ENCODE measurements at regions not wholly inside any gene's neighbourhood (a gene's known extent, or its start where the extent isn't known, plus 50 kb on each side); places are given as distances from the start of the nearest gene placed in this dataset.
"Not testable (repeated sequence)": the region's sequence is repeated elsewhere in the genome, so short reads cannot be mapped to it uniquely, and the experiment has no call there.

DNA sequence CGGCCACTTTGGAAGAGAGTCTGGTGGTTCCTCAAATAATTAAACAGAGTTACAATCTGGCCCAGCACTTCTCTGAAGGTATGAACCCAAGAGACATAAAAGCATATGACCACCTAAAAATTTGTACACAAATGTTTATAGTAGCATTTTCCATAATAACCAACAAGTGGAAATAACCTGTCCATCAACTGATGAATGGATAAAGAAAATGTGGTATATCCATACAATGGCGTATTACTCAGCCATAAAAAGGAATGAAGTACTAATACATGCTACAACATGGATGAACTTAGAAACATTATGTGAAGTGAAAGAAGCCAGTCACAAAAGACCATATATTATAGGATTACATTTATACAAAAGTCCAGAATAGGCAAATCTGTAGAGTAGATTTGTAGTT lies 76.0 kb upstream of the RGPD5 start:
- no peak for DNase-seq (ENCODE audit: low read depth in 2 of 3, low spot score in 2 of 3)

DNA sequence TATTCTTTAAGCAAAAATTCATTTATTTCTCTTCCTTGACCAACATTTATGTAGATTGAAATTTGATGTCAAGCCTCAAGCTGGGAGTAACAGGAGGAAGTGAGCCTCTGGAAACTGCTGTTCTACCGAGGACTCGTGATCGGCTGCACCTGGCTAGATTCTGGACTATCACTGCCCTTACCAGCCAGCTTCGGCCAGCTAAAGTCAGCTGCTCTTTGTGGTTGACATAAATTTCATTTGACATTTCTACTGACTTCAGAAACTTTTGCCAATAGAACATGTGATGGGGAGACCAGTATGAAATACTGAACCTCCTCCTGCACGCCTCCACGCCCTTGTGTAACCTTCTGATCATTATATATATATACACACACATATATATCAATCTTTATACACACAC lies 74.2 kb upstream of the RGPD5 start:
- DNase-seq (ENCODE audit: low read depth in 2 of 3, low spot score in 2 of 3): no peak

DNA sequence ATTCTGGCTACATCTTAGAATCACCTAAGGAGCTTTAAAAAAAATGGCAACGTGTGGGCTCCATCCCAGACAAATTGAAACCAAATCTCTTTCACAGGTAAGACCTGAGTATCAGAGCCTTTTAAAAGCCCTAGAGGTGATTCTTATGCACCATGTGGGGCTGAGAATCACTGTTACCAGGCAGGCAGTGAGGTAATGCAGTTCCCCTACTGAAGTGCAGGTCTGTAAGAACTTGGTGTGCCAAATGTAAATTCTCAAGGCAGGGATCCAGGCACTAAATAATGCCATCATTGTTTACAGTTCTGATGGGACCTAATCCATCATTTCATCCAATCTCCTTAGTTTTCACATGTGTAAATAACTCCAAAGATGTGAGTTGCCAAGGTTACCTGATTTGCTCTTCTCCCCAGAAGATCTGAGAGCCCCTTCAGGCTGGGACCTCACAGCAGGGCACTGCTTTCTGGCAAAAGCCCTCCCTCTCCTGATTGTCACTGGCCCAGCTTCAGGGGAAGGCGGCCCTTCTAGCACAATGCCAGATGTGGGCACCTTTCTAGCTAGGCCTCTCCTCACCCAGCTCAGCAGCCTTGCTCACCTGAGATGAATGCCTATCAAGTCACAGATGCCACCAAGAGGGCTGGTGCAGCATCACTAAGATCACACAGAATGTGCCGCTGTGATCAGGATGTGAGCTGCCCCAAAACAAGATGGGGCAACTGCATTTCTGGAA lies 73.6 kb upstream of the RGPD5 start:
- DNase-seq (ENCODE audit: low read depth in 2 of 3, low spot score in 2 of 3): no peak

DNA sequence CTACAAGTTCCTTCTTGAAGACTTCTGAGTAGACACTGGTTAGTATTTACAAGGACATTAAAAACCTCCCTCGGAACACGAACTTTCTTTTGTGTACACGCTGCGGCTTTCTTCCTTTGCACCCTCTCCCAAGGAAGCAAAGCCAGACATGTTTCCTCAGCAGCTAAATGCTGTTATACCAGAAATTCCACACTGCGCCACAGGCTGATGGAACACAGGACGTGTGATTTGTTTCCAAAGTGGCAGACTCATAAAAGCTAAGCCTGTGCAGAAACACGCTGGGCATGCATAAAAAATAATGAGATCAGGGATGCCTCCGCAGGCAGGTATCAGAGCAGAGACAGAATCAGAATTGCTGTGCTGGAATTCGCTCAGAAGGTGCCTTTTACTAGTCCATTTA lies 73.0 kb upstream of the RGPD5 start:
- DNase-seq (ENCODE audit: low read depth in 2 of 3, low spot score in 2 of 3): no peak

DNA sequence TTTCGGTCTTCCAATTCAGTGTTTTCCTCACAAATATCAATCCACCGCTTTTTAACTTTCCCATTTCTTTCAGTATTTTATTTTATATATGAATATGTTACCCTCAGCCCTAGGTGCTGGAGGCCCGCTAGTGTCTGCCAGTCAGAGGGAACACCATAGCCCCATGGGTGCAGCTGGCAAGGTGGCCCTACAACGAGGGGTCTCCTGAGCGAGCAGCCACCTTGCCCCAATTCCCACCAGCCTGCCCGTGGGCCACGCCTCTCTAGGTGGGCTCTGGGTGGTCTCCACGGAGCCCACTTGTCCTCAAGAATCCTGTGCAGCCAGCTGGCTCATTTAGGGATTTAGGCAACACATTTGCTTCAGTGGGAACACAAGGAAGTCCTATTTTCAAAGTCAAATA lies 72.5 kb upstream of the RGPD5 start:
- no peak for DNase-seq (ENCODE audit: low read depth in 2 of 3, low spot score in 2 of 3)

DNA sequence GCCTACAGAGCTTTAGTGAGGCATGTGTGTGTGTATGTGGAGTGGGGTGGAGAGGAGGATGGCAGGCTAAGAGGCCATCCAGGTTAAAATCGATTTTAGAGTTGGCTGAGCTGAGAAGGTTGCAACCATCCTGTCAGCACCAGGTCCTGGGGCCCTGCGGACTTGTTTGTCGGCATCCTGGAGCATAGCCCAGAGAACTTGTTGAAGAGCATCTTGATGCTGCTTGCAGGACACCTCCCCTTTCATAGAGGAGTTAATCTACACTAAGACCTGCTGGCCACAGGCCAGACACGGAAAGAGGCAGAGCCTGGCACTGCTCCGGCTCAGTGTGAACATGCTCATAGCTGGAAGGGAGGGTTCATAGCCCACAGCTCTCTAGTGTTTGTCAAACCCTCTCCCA lies 72.1 kb upstream of the RGPD5 start:
- no peak for DNase-seq (ENCODE audit: low read depth in 2 of 3, low spot score in 2 of 3)

DNA sequence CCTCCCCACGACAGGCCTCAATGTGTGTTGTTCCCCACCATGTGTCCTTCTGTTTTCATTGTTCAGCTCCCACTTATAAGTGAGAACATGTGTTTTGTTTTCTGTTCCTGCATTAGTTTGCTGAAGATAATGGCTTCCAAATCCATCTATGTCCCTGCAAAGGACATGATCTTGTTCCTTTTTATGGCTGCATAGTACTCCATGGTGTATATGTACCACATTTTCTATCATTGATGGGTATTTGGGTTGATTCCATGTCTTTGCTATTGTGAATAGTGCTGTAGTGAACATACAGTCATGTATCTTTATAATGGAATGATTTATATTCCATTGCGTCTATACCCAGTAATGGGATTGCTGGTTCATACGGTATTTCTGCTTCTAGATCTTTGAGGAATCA lies 71.5 kb upstream of the RGPD5 start:
- not testable (repeated sequence) for DNase-seq (ENCODE audit: low read depth in 2 of 3, low spot score in 2 of 3)

DNA sequence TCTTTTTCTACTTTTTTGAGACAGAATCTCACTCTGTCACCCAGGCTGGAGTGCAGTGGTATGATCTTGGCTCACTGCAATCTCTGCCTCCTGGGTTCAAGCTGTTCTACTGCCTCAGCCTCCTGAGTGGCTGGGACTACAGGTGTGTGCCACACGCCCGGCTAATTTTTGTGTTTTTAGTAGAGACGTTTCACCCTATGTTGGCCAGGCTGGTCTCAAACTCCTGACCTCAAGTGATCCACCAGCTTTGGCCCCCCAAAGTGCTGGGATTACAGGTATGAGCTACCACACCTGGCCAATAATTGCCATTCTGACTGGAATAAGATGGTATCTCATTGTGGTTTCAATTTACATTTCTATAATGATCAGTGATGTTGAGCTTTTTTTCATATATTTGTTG lies 71.0 kb upstream of the RGPD5 start:
- not testable (repeated sequence) for DNase-seq (ENCODE audit: low read depth in 2 of 3, low spot score in 2 of 3)

DNA sequence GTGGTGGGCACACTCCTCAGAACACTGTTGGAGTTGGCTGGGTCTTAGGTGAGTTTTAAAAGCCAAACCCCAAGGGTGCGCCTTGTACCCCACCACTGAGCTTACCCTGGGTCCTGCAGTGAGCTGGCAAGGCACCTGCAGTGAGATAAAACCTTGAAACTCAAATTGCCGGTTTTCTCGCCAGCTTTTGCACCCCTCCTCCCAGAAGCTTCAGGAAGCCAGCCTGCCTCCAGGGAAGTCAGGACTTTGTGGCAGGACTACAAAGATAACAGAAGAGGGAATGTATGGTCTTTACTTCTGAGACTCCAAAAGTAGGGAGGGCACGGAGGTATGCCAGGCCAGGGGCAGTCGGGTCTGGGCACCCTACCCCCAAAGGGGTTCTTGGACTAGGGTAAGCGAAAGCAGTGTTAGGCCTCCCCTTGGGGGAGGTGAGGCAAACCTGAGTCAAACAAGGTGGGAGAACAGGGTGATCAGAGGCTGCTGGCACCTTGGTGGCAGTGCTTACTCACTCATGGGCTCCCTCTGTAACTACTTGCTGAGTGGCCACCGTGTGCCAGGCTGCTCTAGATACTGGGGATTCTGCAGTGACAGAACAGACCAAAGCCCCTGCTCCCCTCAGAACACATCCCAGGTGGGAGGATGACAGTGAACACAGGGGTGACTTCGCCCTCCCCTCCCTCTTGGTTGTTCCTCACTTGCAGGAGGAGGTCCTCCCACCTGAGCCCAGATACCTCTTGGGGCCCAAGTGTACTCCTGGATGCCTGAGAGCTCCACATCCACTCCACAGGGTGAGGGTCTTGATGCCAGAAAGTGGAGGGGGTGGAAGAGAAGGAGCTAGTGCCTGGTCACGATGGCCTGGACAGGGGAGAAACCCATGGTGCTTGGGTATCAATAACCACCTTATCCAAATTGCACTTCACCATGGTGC lies 69.3 kb upstream of the RGPD5 start:
- no peak for DNase-seq (ENCODE audit: low read depth in 2 of 3, low spot score in 2 of 3)

DNA sequence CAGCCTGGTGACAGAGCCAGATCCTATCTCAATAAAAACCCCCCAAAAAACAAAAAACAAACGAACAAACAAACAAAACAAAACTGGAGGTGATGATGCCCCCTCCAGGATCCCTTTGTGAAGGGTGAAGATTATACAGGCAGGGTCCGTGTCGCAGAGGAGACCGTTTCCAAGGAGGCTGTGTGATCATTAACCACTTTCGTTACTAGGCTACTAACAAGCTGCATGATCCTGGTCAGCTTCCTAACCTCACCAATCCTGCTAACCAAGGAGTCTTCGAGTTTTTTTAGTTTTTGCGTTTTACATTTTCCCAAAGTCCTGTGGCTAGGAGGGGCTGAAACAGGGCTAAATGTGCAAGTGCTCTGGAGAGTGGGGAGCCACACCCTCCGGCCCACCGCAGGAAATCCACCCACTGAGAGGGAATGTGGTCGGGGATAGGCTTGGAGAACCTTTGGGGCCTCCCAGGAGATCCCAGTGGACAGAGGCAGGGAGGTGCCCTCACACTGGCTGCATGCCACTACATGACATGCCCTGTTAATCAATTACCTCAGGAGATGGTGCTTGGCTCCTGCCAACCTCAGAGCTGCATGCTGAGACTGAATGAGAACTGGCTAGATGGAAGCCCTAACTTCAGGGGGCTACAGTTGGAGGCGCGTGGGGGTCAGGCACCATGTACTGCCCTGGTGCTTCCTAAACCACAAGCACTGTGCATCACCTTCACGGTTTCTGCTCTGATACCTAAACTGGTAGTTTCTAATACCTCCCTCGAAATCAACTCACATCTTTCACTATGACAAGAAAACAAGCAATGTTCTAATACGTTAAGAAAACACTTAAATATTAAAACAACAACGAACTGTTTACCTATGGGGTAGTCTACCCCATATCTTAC lies 67.5 kb upstream of the RGPD5 start:
- no peak for DNase-seq (ENCODE audit: low read depth in 2 of 3, low spot score in 2 of 3)

DNA sequence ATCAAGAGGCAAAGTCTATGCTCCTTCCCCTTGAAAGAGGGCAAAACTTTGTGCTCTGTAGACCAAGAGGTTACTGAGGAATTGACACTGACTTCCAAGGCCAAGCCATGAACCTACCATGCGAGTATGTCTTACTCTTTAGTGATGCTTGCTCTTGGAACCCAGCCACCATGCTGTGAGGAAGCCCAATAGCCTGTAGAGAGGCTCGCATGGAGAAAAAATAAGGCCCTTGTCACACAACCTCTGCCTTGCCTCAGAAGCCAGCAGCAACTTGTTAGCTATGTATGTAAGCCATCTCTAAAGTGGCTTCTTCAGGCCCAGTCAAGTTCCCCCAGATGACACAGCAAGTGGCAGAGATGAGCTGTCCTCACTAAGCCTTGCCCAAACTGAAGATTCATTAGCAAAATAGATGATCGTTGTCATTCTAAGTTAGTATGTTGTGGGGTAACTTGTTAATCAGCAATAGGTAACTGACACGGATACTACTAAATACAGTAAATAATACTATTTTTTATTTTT lies 66.1 kb upstream of the RGPD5 start:
- DNase-seq (ENCODE audit: low read depth in 2 of 3, low spot score in 2 of 3): no peak

DNA sequence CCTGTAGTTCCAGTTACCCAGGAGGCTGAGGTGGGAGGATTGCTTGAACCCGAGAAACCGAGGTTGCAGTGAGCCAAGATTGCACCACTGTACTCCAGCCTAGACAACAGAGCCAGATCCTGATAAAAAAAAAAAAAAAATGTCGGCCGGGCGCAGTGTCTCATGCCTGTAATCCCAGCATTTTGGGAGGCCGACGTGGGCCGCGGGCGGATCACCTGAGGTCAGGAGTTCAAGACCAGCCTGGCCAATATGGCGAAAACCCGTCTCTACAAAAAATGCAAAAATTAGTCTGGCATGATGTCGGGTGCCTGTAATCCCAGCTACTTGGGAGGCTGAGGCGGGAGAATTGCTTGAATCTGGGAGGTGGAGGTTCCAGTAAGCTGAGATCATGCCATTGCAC lies 60.4 kb upstream of the RGPD5 start:
- DNase-seq (ENCODE audit: low read depth in 2 of 3, low spot score in 2 of 3): not testable (repeated sequence)

DNA sequence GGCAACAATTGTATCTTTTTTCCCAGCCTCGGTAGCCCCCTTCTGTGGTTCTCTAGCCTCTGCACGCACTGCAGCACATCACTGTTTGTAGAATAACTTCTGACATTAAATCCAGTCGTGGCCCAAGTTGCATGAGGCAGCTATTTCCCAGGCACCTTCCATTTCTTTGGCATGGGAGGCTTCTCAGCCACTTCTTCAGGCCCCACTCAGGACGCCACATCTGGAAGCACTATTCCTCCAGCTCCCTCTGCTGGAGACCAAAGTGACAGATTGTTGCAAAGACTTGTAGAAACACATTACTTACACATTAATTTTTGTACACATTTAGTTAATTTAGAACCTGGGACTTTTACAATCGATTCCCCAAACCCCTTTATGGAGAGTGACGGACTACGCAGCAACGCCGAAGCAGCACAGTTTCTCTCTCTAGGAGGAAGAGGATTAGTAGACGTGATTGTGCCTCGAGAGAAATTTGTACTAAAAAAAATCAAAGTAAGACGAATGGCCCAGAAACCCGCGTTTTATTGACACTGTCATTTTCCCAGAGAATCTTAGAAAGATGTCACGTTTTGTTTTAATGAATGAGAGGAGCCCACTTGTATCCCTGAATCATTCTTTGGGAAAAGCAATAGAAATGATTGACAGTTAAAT lies 57.8 kb upstream of the RGPD5 start:
- no peak for DNase-seq (ENCODE audit: low read depth in 2 of 3, low spot score in 2 of 3)
